Central memory CD8-positive, alpha-beta T cell (primary cell): ENCODE measurements at regions not wholly inside any gene's neighbourhood (a gene's known extent, or its start where the extent isn't known, plus 50 kb on each side); places are given as distances from the start of the nearest gene placed in this dataset.

Experiments used
- ATAC-seq: fragments of 150-1000 bp; cut with Tn5 transposase; replicated peaks from 2 replicates; pipeline ENCODE4 v1.10.0; 2022; ENCODE audit warnings: mild to moderate bottlenecking, moderate FRiP score, moderate number of reproducible peaks; ENCODE audit not compliant: poor library complexity, severe bottlenecking; ENCODE audit errors: extremely low read depth
- DNase-seq, 2 donors: peaks; one replicate each; pipeline ENCODE4 v3.0.0; 2021; ENCODE audit warnings: low spot score in 2 of 2
- H3K27ac Mint-ChIP-seq: one replicate; pipeline ENCODE4 v1.8.0; 2022; ENCODE audit warnings: low read depth, mild to moderate bottlenecking, moderate library complexity, mixed read lengths
- H3K27me3 Mint-ChIP-seq: one replicate; pipeline ENCODE4 v1.8.0; 2022; ENCODE audit warnings: mixed read lengths
- H3K36me3 Mint-ChIP-seq: one replicate; pipeline ENCODE4 v1.8.0; 2022; ENCODE audit warnings: mild to moderate bottlenecking, moderate library complexity, mixed read lengths; ENCODE audit not compliant: insufficient read depth
- H3K4me1 Mint-ChIP-seq: one replicate; pipeline ENCODE4 v1.8.0; 2022; ENCODE audit warnings: mixed read lengths
- H3K4me3 Mint-ChIP-seq: one replicate; pipeline ENCODE4 v1.8.0; 2022; ENCODE audit warnings: mild to moderate bottlenecking, moderate library complexity, mixed read lengths
- H3K9me3 Mint-ChIP-seq: one replicate; pipeline ENCODE4 v1.8.0; 2022; ENCODE audit warnings: mixed read lengths

DNA sequence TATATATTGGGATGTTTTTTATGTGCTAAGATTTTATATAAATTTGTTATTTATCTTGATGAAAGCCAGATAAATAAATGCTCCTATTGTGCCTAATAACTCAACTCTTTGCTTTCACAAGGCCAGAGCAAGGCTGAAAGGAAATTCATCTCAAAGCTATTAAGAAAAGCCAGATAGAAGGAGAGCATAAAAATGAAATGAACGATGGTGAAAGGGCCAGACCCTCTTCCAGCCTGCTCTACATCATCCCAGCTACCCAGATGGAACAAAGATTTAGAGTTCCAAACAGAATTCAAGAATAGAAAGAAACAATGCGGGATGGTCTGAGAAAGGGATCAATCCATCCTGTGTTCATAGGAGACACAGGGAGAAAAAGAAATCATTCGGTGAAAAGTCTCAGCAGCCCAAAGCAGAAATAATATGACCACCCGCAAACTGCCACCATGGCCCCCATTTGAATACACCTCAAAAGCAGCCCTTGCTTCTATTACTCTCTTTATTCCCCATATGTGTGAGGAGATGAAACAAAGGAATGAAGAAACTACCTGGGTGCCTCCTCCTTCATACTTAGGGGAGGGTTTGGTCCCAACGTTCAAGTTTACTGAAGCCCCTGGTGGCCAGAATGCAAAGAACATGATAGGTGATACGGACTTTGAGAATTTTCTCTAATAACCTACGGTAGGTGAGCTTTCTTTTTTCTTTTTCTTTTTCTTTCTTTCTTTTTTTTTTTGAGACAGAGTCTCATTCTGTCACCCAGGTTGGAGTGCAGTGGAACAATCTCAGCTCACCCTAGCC lies 110.1 kb upstream of the FBXO11 start:
- no peaks in the 10 kb centered on the region for H3K36me3 Mint-ChIP-seq
- DNase-seq, result no peak
- peaks cover 50% of the 10 kb centered on the region for H3K27me3 Mint-ChIP-seq
- H3K27ac Mint-ChIP-seq, result no peak overlapping the region
- peaks cover 8% of the 10 kb centered on the region for H3K9me3 Mint-ChIP-seq
- ATAC-seq, result no peak
- no peaks in the 10 kb centered on the region for H3K4me1 Mint-ChIP-seq
- no peak overlapping the region for H3K4me3 Mint-ChIP-seq

DNA sequence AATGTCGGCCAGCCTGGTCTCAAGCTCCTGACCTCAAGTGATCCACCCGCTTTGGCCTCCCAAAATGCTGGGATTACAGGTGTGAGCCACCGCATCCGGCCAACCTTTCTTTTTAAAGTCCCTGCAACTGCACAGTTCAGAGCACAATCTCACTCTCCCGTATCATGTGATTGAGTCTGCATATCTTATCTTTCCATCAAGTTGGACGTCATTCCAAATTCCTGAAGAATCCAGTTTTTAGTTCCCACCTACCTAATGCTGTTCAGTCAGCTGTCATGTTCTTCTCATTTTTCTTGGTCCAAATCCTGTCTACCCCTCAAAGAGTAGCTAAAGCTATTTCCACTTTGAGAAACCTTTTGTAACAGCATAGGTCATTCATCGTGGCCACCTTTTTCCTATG lies 110.8 kb upstream of the FBXO11 start:
- Mint-ChIP-seq H3K36me3 (no peaks in the 10 kb centered on the region), H3K27ac (no peak overlapping the region), H3K4me3 (no peak overlapping the region), H3K27me3 (peaks cover 57% of the 10 kb centered on the region), H3K9me3 (peaks cover 10% of the 10 kb centered on the region), H3K4me1 (no peaks in the 10 kb centered on the region)
- no peak for DNase-seq
- ATAC-seq, result no peak

DNA sequence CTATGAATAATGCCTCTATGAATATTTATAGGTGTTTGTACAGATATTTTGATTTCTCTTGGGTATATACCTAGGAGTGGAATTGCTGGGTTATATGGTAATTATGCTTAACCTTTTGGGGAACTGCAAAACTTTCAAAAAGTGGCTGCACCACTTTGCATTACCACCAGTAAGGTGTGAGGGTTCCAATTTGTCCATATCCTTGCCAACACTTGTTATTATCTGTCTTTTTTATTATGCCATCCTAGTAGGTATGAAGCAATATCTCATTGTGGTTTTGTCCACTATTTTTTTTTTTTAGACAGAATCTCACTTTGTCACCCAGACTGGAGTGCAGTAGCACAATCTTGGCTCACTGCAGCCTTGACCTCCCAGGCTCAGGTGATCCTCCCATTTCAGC lies 112.2 kb upstream of the FBXO11 start:
- Mint-ChIP-seq H3K36me3 (no peaks in the 10 kb centered on the region), H3K4me3 (no peak overlapping the region), H3K4me1 (no peaks in the 10 kb centered on the region), H3K27me3 (peaks cover 70% of the 10 kb centered on the region), H3K27ac (no peak overlapping the region), H3K9me3 (peaks cover 10% of the 10 kb centered on the region)
- no peak for ATAC-seq
- DNase-seq, result no peak

DNA sequence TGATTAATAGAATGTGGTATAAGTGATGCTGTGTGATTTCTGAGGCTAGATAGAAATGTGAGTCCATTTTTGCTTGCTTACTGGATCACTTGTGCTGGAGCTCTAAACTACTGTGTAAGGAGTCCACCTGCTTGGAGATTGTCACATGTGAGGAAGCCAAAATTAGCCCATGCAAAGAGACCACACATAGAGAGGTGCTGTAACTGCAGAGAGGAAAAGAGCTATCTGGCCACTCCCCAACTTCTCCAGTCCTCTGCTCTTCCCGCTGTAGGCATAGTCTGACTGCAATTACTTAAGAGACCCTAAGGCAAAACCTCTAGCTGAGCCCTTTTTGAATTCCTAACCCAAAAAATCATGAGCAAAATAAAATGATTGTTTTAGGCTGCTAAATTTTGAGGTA lies 120.6 kb upstream of the FBXO11 start:
- H3K9me3 Mint-ChIP-seq, result no peaks in the 10 kb centered on the region
- H3K36me3 Mint-ChIP-seq, result no peaks in the 10 kb centered on the region
- H3K4me3 Mint-ChIP-seq, result no peak overlapping the region
- H3K27me3 Mint-ChIP-seq, result peaks cover 59% of the 10 kb centered on the region
- no peak overlapping the region for H3K27ac Mint-ChIP-seq
- ATAC-seq, result no peak
- H3K4me1 Mint-ChIP-seq, result no peaks in the 10 kb centered on the region
- no peak for DNase-seq

DNA sequence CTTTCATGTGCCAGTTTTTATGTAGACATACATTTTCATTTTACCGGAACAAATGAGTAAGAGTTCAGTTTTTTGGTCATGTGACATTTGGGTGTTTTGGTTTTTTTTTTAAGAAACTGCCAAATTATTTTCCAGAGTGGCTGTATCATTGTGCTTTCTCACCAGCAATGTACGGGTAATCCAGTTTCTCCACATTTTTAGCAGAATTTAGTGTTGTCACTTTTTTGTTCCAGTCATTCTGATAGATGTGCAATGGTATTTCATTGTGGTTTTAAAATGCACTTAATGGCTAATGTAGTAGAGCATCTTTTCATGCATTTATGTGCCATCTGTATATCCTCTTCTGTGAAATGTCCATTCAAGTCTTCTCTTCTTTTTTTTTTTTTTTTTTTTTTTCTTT lies 126.5 kb upstream of the FBXO11 start:
- peaks cover 24% of the 10 kb centered on the region for H3K27me3 Mint-ChIP-seq
- no peak for DNase-seq
- H3K4me3 Mint-ChIP-seq, result no peak overlapping the region
- H3K36me3 Mint-ChIP-seq, result no peaks in the 10 kb centered on the region
- no peak for ATAC-seq
- H3K9me3 Mint-ChIP-seq, result no peaks in the 10 kb centered on the region
- no peak overlapping the region for H3K27ac Mint-ChIP-seq
- H3K4me1 Mint-ChIP-seq, result no peaks in the 10 kb centered on the region

DNA sequence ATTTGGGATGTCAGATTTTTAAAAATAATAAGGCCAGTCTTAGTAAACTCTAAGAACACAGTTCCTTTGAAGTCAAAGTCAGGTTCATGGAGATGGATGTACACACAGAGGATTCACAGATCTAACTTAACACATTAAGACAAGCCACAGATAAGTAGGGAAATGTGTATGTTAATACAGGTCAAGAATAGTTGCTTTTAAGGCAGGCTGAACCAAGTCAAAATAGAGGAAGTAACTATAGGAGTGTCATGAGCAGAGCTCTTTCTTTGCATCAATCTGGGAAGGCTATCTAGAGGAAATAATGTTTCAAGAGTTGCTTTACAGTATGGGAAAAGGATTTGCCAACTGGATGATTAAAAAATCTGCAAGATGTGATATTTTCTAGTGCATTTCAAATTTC lies 128.0 kb upstream of the FBXO11 start:
- Mint-ChIP-seq H3K27ac (no peak overlapping the region), H3K9me3 (no peaks in the 10 kb centered on the region), H3K27me3 (peaks cover 23% of the 10 kb centered on the region), H3K4me3 (no peak overlapping the region), H3K36me3 (no peaks in the 10 kb centered on the region), H3K4me1 (no peaks in the 10 kb centered on the region)
- DNase-seq (no peak), ATAC-seq (no peak)

DNA sequence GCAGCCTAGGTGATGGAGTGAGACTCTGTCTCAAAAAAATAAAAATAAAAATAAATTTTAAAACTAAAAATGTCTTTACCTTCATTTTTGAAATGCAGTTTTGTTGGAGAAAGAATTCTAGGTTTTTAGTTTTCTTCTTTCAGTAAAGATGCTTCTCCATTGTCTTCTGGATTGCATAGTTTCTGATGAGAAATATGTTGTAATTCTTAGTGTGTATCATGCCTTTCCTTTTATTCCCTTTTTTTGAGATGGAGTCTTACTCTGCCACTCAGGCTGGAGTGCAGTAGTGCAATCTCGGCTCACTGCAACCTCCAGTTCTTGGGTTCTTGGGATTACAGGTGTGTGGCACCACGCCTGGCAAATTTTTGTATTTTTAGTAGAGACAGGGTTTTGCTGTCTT lies 130.0 kb upstream of the FBXO11 start:
- Mint-ChIP-seq H3K27ac (no peak overlapping the region), H3K36me3 (no peaks in the 10 kb centered on the region), H3K4me3 (no peak overlapping the region), H3K4me1 (no peaks in the 10 kb centered on the region), H3K9me3 (no peaks in the 10 kb centered on the region), H3K27me3 (peaks cover 43% of the 10 kb centered on the region)
- no peak for DNase-seq
- ATAC-seq, result no peak

DNA sequence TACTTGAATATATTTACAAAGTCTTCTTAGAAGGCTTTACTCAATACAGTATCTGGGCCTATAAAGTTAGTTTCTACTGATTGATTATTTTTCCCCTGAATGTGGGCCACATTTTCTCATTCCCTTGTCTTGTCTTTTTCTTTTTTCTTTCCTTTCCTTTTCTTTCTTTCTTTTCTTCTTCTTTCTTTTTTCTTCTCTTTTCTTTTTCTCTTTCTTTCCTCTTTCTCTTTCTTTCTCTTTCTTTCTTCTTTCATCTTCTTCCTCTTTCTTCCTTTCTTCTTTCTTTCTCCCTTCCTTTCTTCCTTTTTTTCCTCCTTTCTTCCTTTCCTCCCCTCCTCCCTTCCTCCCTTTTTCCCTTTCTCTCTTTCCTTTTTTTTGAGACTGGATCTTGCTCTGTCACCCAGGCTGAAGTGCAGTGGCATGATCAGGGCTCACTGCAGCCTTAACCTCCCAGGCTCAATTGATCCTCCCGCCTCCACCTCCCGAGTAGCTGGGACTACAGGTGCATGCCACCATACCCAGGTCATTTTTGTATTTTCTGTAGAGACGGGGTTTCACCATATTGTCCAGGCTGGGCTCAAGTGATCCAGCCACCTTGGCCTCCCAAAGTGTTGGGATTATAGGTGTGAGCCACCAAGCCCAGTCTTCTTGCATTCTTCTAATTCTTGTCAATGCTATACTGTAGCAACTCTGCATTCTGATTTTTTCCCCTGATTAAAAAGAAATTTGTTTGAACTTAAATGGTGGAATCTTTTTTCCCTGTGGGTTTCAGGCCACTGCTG lies 133.1 kb upstream of the FBXO11 start:
- DNase-seq (no peak), ATAC-seq (no peak)
- Mint-ChIP-seq H3K4me1 (no peaks in the 10 kb centered on the region), H3K9me3 (no peaks in the 10 kb centered on the region), H3K36me3 (no peaks in the 10 kb centered on the region), H3K27ac (no peak overlapping the region), H3K27me3 (peaks cover 74% of the 10 kb centered on the region), H3K4me3 (no peak overlapping the region)

DNA sequence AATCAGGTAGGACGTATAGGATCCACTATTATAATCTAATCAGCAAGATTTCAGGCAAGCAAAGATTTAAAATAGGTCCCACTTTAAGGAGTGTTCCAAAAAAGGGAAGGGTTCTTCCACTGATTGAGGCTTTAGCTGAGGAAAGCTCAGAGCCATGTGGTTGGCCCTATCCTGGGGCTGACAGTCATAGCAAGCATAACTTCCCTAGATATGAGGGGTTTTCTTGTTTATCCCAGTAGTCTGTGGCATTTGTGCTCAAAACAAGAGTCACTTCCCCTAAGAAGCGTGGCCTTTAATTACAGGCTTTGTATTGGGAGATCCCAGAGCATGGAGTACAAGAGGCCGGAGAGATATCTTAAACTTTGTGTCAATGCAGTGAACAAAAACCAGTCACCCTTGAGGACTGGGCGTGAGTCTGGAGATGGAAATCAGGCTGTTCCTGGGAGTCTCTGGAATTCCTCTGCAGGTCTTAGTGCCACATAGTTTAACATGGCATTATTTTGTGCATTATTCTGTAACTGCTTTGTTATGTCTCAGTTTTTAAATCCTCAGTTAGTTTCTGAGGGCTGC lies 136.9 kb upstream of the FBXO11 start:
- no peak for ATAC-seq
- Mint-ChIP-seq H3K4me1 (no peaks in the 10 kb centered on the region), H3K27ac (no peak overlapping the region), H3K36me3 (no peaks in the 10 kb centered on the region), H3K9me3 (no peaks in the 10 kb centered on the region), H3K27me3 (peaks cover 65% of the 10 kb centered on the region), H3K4me3 (no peak overlapping the region)
- no peak for DNase-seq

DNA sequence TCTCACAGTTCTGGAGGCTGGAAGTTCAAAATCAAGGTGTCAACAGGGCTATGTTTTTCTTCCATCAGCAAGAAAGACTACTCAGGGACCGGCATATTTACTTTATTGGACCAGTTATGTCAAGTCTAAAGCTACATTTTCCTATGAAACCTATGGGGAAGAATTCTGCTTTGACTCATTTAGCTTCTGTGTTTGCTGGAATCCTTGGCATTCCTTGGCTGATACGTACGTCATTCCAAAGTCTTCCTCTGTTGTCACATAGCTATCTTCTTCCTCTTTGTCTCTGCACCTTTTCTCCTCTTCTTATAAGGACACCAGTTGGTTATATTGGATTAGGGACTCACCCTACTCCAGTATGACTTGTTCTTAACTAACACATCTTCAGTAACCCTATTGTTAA lies 137.4 kb upstream of the FBXO11 start:
- Mint-ChIP-seq H3K9me3 (no peaks in the 10 kb centered on the region), H3K27ac (no peak overlapping the region)

DNA sequence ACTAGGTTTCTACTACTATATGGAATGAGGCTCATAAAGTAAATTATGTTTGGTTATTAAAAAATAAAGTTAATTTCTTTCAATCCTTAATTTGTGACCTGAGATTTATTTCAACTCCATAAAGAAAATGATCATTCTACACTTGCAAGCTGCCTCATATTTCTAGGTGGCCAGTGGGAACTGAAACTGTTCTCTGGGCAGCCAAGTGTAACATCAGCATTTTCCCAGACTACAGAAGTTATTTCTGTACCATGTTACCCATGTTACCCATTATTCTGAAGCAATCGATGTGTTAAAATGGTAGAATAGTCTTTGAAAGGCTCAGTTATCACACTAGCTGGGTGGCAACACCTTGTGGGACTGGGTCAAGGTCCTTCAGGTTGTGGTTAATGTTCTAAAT lies 139.3 kb upstream of the FBXO11 start:
- Mint-ChIP-seq H3K4me1 (no peaks in the 10 kb centered on the region), H3K9me3 (no peaks in the 10 kb centered on the region), H3K36me3 (no peaks in the 10 kb centered on the region), H3K4me3 (no peak overlapping the region), H3K27me3 (peaks cover 62% of the 10 kb centered on the region), H3K27ac (no peak overlapping the region)
- no peak for ATAC-seq
- no peak for DNase-seq

More for the DNA sequence above, 137.4 kb upstream of the FBXO11 start:
- ATAC-seq, result no peak
- peaks cover 66% of the 10 kb centered on the region for H3K27me3 Mint-ChIP-seq
- no peaks in the 10 kb centered on the region for H3K4me1 Mint-ChIP-seq
- no peak overlapping the region for H3K4me3 Mint-ChIP-seq
- DNase-seq, result no peak
- H3K36me3 Mint-ChIP-seq, result no peaks in the 10 kb centered on the region

DNA sequence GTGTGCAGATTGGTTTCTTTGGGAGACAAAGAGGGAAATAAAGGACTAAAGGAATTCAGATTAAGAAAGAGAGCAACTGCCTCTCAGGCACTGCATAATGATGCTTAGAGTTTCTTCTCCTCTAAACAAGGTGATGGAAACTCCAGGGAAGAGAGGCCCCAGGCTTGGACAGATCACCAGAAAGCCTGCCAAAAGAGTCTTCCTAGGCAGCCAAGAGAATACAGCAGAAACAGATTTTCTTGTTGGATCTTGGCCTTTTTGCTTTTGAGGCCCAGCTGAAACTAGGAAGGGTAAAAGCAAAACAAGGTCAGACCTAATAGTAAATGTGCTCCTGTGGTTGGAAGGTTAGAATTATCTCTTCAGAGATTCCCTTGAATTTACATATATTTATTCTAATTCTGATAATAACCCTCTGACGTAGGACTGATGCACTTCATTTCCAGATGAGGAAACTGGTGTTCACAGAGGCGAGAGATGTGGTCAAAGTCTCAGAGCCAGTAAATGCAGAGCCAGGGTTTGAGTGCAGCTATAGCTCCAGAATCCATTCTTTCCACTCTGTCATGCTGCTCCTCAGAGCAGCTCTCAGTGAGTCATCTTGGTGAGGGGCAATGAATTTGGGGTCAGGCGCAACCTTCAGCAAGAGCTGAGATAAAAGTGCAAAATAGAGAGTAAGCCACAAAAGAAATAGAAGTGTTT lies 142.3 kb upstream of the FBXO11 start:
- H3K9me3 Mint-ChIP-seq, result no peaks in the 10 kb centered on the region
- no peak overlapping the region for H3K4me3 Mint-ChIP-seq
- peaks cover 31% of the 10 kb centered on the region for H3K27me3 Mint-ChIP-seq
- no peak overlapping the region for H3K27ac Mint-ChIP-seq
- H3K4me1 Mint-ChIP-seq, result no peaks in the 10 kb centered on the region
- DNase-seq (no peak), ATAC-seq (no peak)
- H3K36me3 Mint-ChIP-seq, result peaks cover 2% of the 10 kb centered on the region
